Colonic mucosa (tissue), 4 donors: ENCODE measurements at regions not wholly inside any gene's neighbourhood (a gene's known extent, or its start where the extent isn't known, plus 50 kb on each side); places are given as distances from the start of the nearest gene placed in this dataset.
"Not testable (repeated sequence)": the region's sequence is repeated elsewhere in the genome, so short reads cannot be mapped to it uniquely, and the experiment has no call there.

Experiments used
- DNase-seq: peaks from one replicate; pipeline ENCODE4 v3.0.0-alpha.2; 2020
- H3K27ac ChIP-seq: fragments of 200-600 bp; one replicate; pipeline ENCODE4 v1.8.0; 2021
- H3K27me3 ChIP-seq: fragments of 200-600 bp; one replicate; pipeline ENCODE4 v1.8.0; 2021
- H3K36me3 ChIP-seq: fragments of 200-600 bp; one replicate; pipeline ENCODE4 v1.8.0; 2021
- H3K4me1 ChIP-seq: fragments of 200-600 bp; one replicate; pipeline ENCODE4 v1.8.0; 2021; ENCODE audit warnings: mild to moderate bottlenecking
- H3K4me3 ChIP-seq: fragments of 200-600 bp; one replicate; pipeline ENCODE4 v1.8.0; 2021
- H3K9ac ChIP-seq, 2 donors: one replicate each; pipeline ENCODE4 v1.7.0; 2013; ENCODE audit warnings: control low read depth in 2 of 2, low read depth in 2 of 2, low read length in 2 of 2
- H3K9me3 ChIP-seq: fragments of 200-600 bp; one replicate; pipeline ENCODE4 v1.8.0; 2021
- intact Hi-C: fragments of 100-400 bp; cut with DNase I; formaldehyde crosslinking; loops from one replicate; pipeline ENCODE4 v1.14.1; 2022
- TF ChIP-seq, protein P1 (sequence below): fragments of 200-600 bp; IDR thresholded peaks from one replicate; pipeline ENCODE4 v1.8.0; 2022; ENCODE audit warnings: antibody characterized with exemption, mild to moderate bottlenecking
- donor health status: healthy.
- donor health status: DM: no; HTN: no; CAD: no.
- donor health status: DM: no; HTN: no; CAD: no.

GRCh38 chr13:59392328-59392727 is 771.4 kb downstream of the DIAPH3 start:
- Histone ChIP-seq H3K36me3 (no peaks in the 10 kb centered on the region), H3K4me3 (no peak overlapping the region), H3K27me3 (no peaks in the 10 kb centered on the region), H3K4me1 (no peaks in the 10 kb centered on the region), H3K9ac (no peak overlapping the region), H3K9me3 (no peaks in the 10 kb centered on the region), H3K27ac (no peak overlapping the region)
- intact Hi-C loops = loop anchor here (5.0 kb wide), 2 partner anchors 285 to 515 kb away; no protein-coding TSS in a partner anchor
- DNase-seq = no peak
- TF ChIP-seq, protein P1, sequence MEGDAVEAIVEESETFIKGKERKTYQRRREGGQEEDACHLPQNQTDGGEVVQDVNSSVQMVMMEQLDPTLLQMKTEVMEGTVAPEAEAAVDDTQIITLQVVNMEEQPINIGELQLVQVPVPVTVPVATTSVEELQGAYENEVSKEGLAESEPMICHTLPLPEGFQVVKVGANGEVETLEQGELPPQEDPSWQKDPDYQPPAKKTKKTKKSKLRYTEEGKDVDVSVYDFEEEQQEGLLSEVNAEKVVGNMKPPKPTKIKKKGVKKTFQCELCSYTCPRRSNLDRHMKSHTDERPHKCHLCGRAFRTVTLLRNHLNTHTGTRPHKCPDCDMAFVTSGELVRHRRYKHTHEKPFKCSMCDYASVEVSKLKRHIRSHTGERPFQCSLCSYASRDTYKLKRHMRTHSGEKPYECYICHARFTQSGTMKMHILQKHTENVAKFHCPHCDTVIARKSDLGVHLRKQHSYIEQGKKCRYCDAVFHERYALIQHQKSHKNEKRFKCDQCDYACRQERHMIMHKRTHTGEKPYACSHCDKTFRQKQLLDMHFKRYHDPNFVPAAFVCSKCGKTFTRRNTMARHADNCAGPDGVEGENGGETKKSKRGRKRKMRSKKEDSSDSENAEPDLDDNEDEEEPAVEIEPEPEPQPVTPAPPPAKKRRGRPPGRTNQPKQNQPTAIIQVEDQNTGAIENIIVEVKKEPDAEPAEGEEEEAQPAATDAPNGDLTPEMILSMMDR = no peak

- TF ChIP-seq, protein P1 = no peak
- H3K36me3 ChIP-seq = no peaks in the 10 kb centered on the region
- DNase-seq = no peak
- H3K9me3 ChIP-seq = no peaks in the 10 kb centered on the region
- no peaks in the 10 kb centered on the region for H3K27me3 ChIP-seq
- intact Hi-C loops = loop anchor here (5.0 kb wide), 2 partner anchors 283 to 513 kb away; no protein-coding TSS in a partner anchor
- no peak overlapping the region for H3K4me3 ChIP-seq
- H3K27ac ChIP-seq = no peak overlapping the region
- H3K9ac ChIP-seq = no peak overlapping the region
- H3K4me1 ChIP-seq = no peaks in the 10 kb centered on the region
These were observed 769.2 kb downstream of the DIAPH3 start for GRCh38 chr13:59394496-59394895.

GRCh38 chr13:59398127-59398526 is 765.6 kb downstream of the DIAPH3 start:
- Histone ChIP-seq H3K27me3 (no peaks in the 10 kb centered on the region), H3K9me3 (no peaks in the 10 kb centered on the region), H3K4me3 (no peak overlapping the region), H3K36me3 (no peaks in the 10 kb centered on the region), H3K27ac (no peak overlapping the region), H3K9ac (no peak overlapping the region), H3K4me1 (no peaks in the 10 kb centered on the region)
- DNase-seq = no peak
- TF ChIP-seq, protein P1 = no peak
- intact Hi-C loops = no loop called here

DNA sequence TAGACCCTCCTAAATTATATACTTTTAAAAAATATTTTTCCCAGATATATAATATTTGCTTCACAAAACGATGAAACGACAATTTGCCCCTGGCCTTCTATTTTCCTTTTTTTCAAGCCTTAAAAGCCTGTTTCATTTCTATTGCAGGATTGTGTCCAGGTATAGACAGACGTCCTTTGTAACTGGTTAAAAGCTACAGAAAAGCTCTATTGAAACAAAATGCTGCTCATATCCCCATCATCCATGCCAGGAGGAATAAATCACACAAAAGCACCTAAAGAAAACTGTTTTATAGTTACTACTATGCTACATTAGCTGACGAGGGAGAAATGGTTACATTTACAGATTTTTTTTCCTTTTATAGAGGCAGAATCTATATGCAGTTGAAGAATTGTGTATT is 765.1 kb downstream of the DIAPH3 start:
- Histone ChIP-seq H3K27me3 (no peaks in the 10 kb centered on the region), H3K4me1 (no peaks in the 10 kb centered on the region), H3K9ac (no peak overlapping the region), H3K36me3 (no peaks in the 10 kb centered on the region), H3K9me3 (no peaks in the 10 kb centered on the region), H3K27ac (no peak overlapping the region), H3K4me3 (no peak overlapping the region)
- DNase-seq = no peak
- TF ChIP-seq, protein P1 = no peak
- intact Hi-C loops = no loop called here

- Histone ChIP-seq H3K9me3 (no peaks in the 10 kb centered on the region), H3K36me3 (no peaks in the 10 kb centered on the region), H3K9ac (no peak overlapping the region), H3K27ac (no peak overlapping the region), H3K27me3 (no peaks in the 10 kb centered on the region), H3K4me1 (no peaks in the 10 kb centered on the region), H3K4me3 (no peak overlapping the region)
- DNase-seq = no peak
- intact Hi-C loops = no loop called here
- TF ChIP-seq, protein P1 = no peak
These were observed 764.2 kb downstream of the DIAPH3 start for GRCh38 chr13:59399513-59399912.

- Histone ChIP-seq H3K9me3 (no peaks in the 10 kb centered on the region), H3K36me3 (no peaks in the 10 kb centered on the region), H3K27ac (no peak overlapping the region), H3K4me3 (no peak overlapping the region), H3K9ac (no peak overlapping the region), H3K4me1 (no peaks in the 10 kb centered on the region), H3K27me3 (no peaks in the 10 kb centered on the region)
- TF ChIP-seq, protein P1 = no peak
- intact Hi-C loops = no loop called here
- DNase-seq = no peak
These were observed 759.4 kb downstream of the DIAPH3 start for GRCh38 chr13:59404331-59404730.

- H3K4me1 ChIP-seq, H3K27me3 ChIP-seq, H3K9me3 ChIP-seq, H3K27ac ChIP-seq, H3K9ac ChIP-seq, DNase-seq, intact Hi-C loops, H3K36me3 ChIP-seq, H3K4me3 ChIP-seq: not testable (repeated sequence)
These were observed 756.5 kb downstream of the DIAPH3 start for GRCh38 chr13:59407251-59407650.
